Lower leg skin (tissue), 3 donors: ENCODE measurements at regions not wholly inside any gene's neighbourhood (a gene's known extent, or its start where the extent isn't known, plus 50 kb on each side); places are given as distances from the start of the nearest gene placed in this dataset.

Source experiments
- POLR2A ChIP-seq, 2 donors: fragments of 450-650 bp; IDR thresholded peaks; one replicate each; pipeline ENCODE4 v1.6.1; 2016 to 2017; ENCODE audit warnings: antibody characterized with exemption in 2 of 2, mild to moderate bottlenecking in 1 of 2, moderate library complexity in 1 of 2
- TF ChIP-seq, protein P1 (sequence below), 3 donors: fragments of 450-650 bp; IDR thresholded peaks; one replicate each; pipeline ENCODE4 v1.5.1; 2016; ENCODE audit warnings: antibody characterized with exemption in 3 of 3, mild to moderate bottlenecking in 3 of 3, moderate library complexity in 2 of 3

DNA sequence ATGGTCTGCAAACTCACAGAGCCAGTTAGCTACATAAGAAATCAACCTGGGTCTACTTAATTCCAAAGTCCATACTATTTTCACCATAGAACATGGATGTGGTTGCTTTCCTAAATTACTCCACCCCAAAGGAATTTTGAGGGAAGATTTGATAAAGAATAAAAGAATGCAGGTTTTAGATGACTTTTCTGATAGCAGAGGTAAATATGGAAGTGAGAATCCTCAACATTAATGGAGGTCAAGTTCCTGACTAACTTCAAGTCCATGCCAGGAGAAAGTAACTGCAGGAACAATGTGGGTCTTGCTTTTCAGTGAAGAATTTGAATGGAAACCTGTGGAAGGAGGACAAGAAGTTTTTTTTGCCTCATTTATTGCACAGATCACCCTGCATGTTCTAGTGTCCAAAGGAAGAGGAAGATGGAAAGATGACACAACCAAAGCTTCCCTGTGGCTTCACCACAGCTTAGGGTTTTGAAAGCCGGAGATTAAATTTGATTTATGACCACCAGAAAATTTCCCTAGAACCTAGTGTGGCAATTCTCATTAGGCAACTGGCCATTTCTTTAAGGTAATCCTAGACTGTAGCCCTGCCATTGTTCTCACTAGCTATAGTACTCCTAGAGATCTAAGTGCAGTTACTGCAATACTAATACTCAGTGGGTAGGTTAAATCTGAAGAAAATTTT lies 429.7 kb downstream of the RAP2B start:
- TF ChIP-seq, protein P1, sequence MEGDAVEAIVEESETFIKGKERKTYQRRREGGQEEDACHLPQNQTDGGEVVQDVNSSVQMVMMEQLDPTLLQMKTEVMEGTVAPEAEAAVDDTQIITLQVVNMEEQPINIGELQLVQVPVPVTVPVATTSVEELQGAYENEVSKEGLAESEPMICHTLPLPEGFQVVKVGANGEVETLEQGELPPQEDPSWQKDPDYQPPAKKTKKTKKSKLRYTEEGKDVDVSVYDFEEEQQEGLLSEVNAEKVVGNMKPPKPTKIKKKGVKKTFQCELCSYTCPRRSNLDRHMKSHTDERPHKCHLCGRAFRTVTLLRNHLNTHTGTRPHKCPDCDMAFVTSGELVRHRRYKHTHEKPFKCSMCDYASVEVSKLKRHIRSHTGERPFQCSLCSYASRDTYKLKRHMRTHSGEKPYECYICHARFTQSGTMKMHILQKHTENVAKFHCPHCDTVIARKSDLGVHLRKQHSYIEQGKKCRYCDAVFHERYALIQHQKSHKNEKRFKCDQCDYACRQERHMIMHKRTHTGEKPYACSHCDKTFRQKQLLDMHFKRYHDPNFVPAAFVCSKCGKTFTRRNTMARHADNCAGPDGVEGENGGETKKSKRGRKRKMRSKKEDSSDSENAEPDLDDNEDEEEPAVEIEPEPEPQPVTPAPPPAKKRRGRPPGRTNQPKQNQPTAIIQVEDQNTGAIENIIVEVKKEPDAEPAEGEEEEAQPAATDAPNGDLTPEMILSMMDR (IDR thresholded peaks at IDR 0.05) = no peak
- no peak for TF ChIP-seq POLR2A (IDR thresholded peaks at IDR 0.05)
